Astrocyte (in vitro differentiated cells and primary cell): ENCODE measurements at regions not wholly inside any gene's neighbourhood (a gene's known extent, or its start where the extent isn't known, plus 50 kb on each side); places are given as distances from the start of the nearest gene placed in this dataset.

Experiments
- DNase-seq: peaks from one replicate; pipeline ENCODE4 v3.0.0-alpha.2; 2010; ENCODE audit warnings: low read depth
- FAIRE-seq: peaks from 2 replicates; lab custom pipeline; 2011; peaks lifted over from hg19 to GRCh38; lab: Jason Lieb, UNC
- H2AFZ ChIP-seq: 2 replicates; pipeline ENCODE4 v1.6.0; 2012; ENCODE audit warnings: low read depth, low read length, inconsistent platforms
- H3K27ac ChIP-seq: 2 replicates; pipeline ENCODE4 v1.5.1; 2011; ENCODE audit warnings: low read depth, low read length, inconsistent platforms
- H3K27me3 ChIP-seq: 2 replicates; pipeline ENCODE4 v1.6.0; 2011; ENCODE audit warnings: low read length, inconsistent platforms; ENCODE audit not compliant: insufficient read depth
- H3K36me3 ChIP-seq: 2 replicates; pipeline ENCODE4 v1.5.1; 2011; ENCODE audit warnings: low read length, inconsistent platforms; ENCODE audit not compliant: insufficient read depth
- H3K4me1 ChIP-seq: 2 replicates; pipeline ENCODE4 v1.5.1; 2011; ENCODE audit warnings: low read length, inconsistent platforms; ENCODE audit not compliant: insufficient read depth
- H3K4me2 ChIP-seq: 2 replicates; pipeline ENCODE4 v1.6.0; 2012; ENCODE audit warnings: low read length, inconsistent platforms
- H3K4me3 ChIP-seq: 2 replicates; pipeline ENCODE4 v1.5.1; 2011; ENCODE audit warnings: low read depth, mild to moderate bottlenecking, low read length, inconsistent platforms; ENCODE audit not compliant: insufficient read depth
- H3K79me2 ChIP-seq: 2 replicates; pipeline ENCODE4 v1.6.0; 2012; ENCODE audit warnings: mild to moderate bottlenecking, low read length, inconsistent platforms; ENCODE audit not compliant: insufficient read depth
- H3K9ac ChIP-seq: 2 replicates; pipeline ENCODE4 v1.6.0; 2012; ENCODE audit warnings: mild to moderate bottlenecking, low read length, inconsistent platforms
- H3K9me3 ChIP-seq: 2 replicates; pipeline ENCODE4 v1.5.1; 2012; ENCODE audit warnings: low read depth, mild to moderate bottlenecking, low read length, inconsistent platforms; ENCODE audit not compliant: insufficient read depth
- H4K20me1 ChIP-seq: 2 replicates; pipeline ENCODE4 v1.6.0; 2012; ENCODE audit warnings: low read length, inconsistent platforms; ENCODE audit not compliant: insufficient read depth
- H3K27ac Mint-ChIP-seq: one replicate; pipeline ENCODE4 v1.8.0; 2021; ENCODE audit warnings: mild to moderate bottlenecking, mixed read lengths; ENCODE audit not compliant: unreplicated experiment
- H3K27me3 Mint-ChIP-seq: one replicate; pipeline ENCODE4 v1.8.0; 2021; ENCODE audit warnings: low read depth, mixed read lengths; ENCODE audit not compliant: unreplicated experiment
- H3K36me3 Mint-ChIP-seq: one replicate; pipeline ENCODE4 v1.8.0; 2021; ENCODE audit warnings: low read depth, mixed read lengths; ENCODE audit not compliant: unreplicated experiment
- H3K4me1 Mint-ChIP-seq: one replicate; pipeline ENCODE4 v1.8.0; 2021; ENCODE audit warnings: low read depth, mixed read lengths; ENCODE audit not compliant: unreplicated experiment
- H3K4me3 Mint-ChIP-seq: one replicate; pipeline ENCODE4 v1.8.0; 2021; ENCODE audit warnings: mild to moderate bottlenecking, moderate library complexity, mixed read lengths; ENCODE audit not compliant: unreplicated experiment
- H3K9me3 Mint-ChIP-seq: one replicate; pipeline ENCODE4 v1.8.0; 2021; ENCODE audit warnings: mild to moderate bottlenecking, mixed read lengths; ENCODE audit not compliant: unreplicated experiment
- EZH2 ChIP-seq: IDR thresholded peaks from 2 replicates; pipeline ENCODE4 v1.6.1; 2012; ENCODE audit warnings: mild to moderate bottlenecking, low read length, inconsistent platforms; ENCODE audit not compliant: insufficient read depth
- TF ChIP-seq, protein P1 (sequence below): IDR thresholded peaks from 2 replicates; pipeline ENCODE4 v1.5.1; 2011; ENCODE audit warnings: low read depth, mild to moderate bottlenecking, inconsistent platforms, low read length, moderate library complexity; ENCODE audit not compliant: insufficient read depth

DNA sequence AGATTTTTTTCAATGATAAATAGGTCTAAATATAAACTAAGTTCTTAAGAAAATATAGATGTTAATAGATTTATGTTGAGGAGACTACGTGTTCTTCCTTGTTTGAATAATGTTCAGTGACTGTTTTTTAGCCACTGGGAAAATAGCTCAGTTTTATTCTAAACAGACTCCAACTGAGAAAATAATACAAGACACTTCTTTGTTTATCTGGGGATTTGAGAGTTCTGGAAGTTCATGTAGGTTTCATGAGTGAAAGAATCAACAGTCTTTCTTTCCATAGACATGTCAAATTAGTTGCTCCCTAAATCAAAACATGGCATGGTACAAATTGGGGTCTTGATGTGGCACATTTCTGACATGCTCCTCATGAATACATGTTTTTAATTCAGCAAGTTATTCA lies 177.7 kb downstream of the MREG start:
- Histone ChIP-seq H3K9me3 (no peaks in the 10 kb centered on the region), H3K4me2 (no peak overlapping the region), H3K79me2 (no peaks in the 10 kb centered on the region), H3K9ac (no peak overlapping the region), H3K36me3 (no peaks in the 10 kb centered on the region), H3K27me3 (no peaks in the 10 kb centered on the region), H4K20me1 (no peaks in the 10 kb centered on the region), H3K4me1 (peaks cover 7% of the 10 kb centered on the region), H2AFZ (no peak overlapping the region), H3K4me3 (no peak overlapping the region), H3K27ac (no peak overlapping the region)
- Mint-ChIP-seq H3K4me3 (no peak overlapping the region), H3K9me3 (peaks cover 3% of the 10 kb centered on the region), H3K27ac (no peak overlapping the region), H3K4me1 (peaks cover 23% of the 10 kb centered on the region), H3K36me3 (no peaks in the 10 kb centered on the region), H3K27me3 (no peaks in the 10 kb centered on the region)
- no peak for DNase-seq
- no peak for FAIRE-seq
- no peak for TF ChIP-seq EZH2
- TF ChIP-seq, protein P1, sequence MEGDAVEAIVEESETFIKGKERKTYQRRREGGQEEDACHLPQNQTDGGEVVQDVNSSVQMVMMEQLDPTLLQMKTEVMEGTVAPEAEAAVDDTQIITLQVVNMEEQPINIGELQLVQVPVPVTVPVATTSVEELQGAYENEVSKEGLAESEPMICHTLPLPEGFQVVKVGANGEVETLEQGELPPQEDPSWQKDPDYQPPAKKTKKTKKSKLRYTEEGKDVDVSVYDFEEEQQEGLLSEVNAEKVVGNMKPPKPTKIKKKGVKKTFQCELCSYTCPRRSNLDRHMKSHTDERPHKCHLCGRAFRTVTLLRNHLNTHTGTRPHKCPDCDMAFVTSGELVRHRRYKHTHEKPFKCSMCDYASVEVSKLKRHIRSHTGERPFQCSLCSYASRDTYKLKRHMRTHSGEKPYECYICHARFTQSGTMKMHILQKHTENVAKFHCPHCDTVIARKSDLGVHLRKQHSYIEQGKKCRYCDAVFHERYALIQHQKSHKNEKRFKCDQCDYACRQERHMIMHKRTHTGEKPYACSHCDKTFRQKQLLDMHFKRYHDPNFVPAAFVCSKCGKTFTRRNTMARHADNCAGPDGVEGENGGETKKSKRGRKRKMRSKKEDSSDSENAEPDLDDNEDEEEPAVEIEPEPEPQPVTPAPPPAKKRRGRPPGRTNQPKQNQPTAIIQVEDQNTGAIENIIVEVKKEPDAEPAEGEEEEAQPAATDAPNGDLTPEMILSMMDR, result no peak

DNA sequence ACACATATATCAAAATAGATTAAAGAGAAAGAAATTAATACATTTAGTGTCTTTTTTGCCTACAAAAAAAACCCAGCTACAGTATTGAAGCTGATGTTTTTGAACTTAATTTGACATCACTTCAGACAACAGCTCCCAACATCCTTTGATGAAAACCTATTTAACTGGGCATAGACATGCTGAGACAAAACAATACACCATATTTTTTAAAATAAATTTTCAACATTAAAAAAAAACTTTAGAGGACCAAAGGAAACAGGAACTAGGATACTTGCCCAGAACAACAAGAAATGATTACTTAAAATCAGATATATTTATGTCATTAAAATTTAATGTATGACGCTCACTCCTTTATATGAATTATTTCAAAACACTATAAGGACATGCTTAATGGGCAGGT lies 178.1 kb downstream of the MREG start:
- Histone ChIP-seq H3K36me3 (no peaks in the 10 kb centered on the region), H3K9ac (no peak overlapping the region), H3K4me3 (no peak overlapping the region), H3K79me2 (no peaks in the 10 kb centered on the region), H3K27ac (no peak overlapping the region), H3K4me1 (peaks cover 8% of the 10 kb centered on the region), H4K20me1 (no peaks in the 10 kb centered on the region), H3K4me2 (no peak overlapping the region), H3K27me3 (no peaks in the 10 kb centered on the region), H2AFZ (no peak overlapping the region), H3K9me3 (no peaks in the 10 kb centered on the region)
- H3K36me3 Mint-ChIP-seq, result no peaks in the 10 kb centered on the region
- H3K27me3 Mint-ChIP-seq, result no peaks in the 10 kb centered on the region
- H3K27ac Mint-ChIP-seq, result no peak overlapping the region
- TF ChIP-seq, protein P1, result no peak
- no peak for TF ChIP-seq EZH2
- FAIRE-seq (no peak), DNase-seq (no peak)
- peaks cover 3% of the 10 kb centered on the region for H3K9me3 Mint-ChIP-seq
- peaks cover 24% of the 10 kb centered on the region for H3K4me1 Mint-ChIP-seq
- H3K4me3 Mint-ChIP-seq, result no peak overlapping the region

DNA sequence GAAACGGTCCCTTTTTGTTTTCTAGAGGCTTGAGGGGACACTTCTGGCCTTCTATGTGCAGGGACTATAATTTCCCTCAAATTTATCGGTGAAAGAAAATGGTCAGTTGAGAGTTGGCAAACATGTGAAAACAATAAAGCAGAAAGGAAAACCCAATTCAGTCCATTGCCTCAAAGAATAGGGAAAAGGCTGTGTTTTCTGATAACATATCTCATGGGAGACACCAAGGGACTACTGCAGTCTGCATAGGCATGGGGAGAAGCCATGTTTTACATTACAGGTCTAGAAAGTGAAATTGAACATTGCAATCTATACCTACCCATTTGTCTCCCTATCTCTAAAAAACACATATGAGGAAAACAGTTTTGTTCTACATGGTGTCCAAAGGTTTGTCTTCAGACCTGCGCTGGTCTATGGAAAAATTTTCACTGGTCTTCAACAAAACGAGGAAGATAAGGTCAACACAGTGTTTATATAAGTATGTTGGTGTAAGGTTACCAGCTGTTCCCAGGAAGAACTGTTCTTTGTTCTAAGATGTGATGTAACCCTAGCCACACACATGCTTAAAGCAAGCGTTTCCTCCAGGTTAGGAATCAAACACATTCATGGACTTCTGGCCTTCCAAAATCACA lies 179.7 kb downstream of the MREG start:
- TF ChIP-seq EZH2, result no peak
- TF ChIP-seq, protein P1, result no peak
- DNase-seq (peak; percentile 92), FAIRE-seq (no peak)
- no peaks in the 10 kb centered on the region for H3K27me3 ChIP-seq
- H3K9me3 Mint-ChIP-seq, result peaks cover 3% of the 10 kb centered on the region
- no peaks in the 10 kb centered on the region for H3K9me3 ChIP-seq
- H2AFZ ChIP-seq, result peak overlapping the region; percentile 2
- peaks cover 11% of the 10 kb centered on the region for H3K4me1 ChIP-seq
- no peak overlapping the region for H3K4me3 ChIP-seq
- H4K20me1 ChIP-seq, result no peaks in the 10 kb centered on the region
- H3K9ac ChIP-seq, result no peak overlapping the region
- no peak overlapping the region for H3K27ac ChIP-seq
- H3K4me1 Mint-ChIP-seq, result peaks cover 23% of the 10 kb centered on the region
- no peaks in the 10 kb centered on the region for H3K27me3 Mint-ChIP-seq
- H3K4me2 ChIP-seq, result peak overlapping the region; percentile 54
- no peak overlapping the region for H3K4me3 Mint-ChIP-seq
- H3K79me2 ChIP-seq, result no peaks in the 10 kb centered on the region
- no peaks in the 10 kb centered on the region for H3K36me3 ChIP-seq
- no peaks in the 10 kb centered on the region for H3K36me3 Mint-ChIP-seq
- H3K27ac Mint-ChIP-seq, result peak overlapping the region; percentile 67
